ENCODE measurements at regions not wholly inside any gene's neighbourhood (a gene's known extent, or its start where the extent isn't known, plus 50 kb on each side); places are given as distances from the start of the nearest gene placed in this dataset.

GRCh38 chr5:173816728-173817127 is 71.4 kb upstream of the CPEB4 start:
- TF ChIP-seq CTCF (IDR thresholded peaks at IDR 0.05) (no peak), POLR2A (IDR thresholded peaks at IDR 0.05) (no peak)
